Right lobe of liver (tissue), 6 donors: ENCODE measurements at regions not wholly inside any gene's neighbourhood (a gene's known extent, or its start where the extent isn't known, plus 50 kb on each side); places are given as distances from the start of the nearest gene placed in this dataset.

Experiments used
- ATAC-seq, 4 donors: fragments of 200-7000 bp; cut with Tn5 transposase; one replicate each; pipeline ENCODE4 v1.9.1; 2020; ENCODE audit warnings: mild to moderate bottlenecking in 4 of 4, moderate library complexity in 4 of 4
- DNase-seq, 3 donors: peaks; one replicate each; pipeline ENCODE4 v3.0.0-alpha.2; 2020
- H3K27ac ChIP-seq, 3 donors: fragments of 200-600 bp; one replicate each; pipeline ENCODE4 v1.8.0; 2022
- H3K27me3 ChIP-seq, 2 donors: fragments of 200-600 bp; one replicate each; pipeline ENCODE4 v1.8.0; 2022
- H3K36me3 ChIP-seq, 4 donors: fragments of 200-600 bp; sonication (generic) in 1 of 4; one replicate each; pipeline versions ENCODE4 v1.5.1 to v1.8.0; 2017 to 2022; ENCODE audit warnings: control low read depth in 1 of 4
- H3K4me1 ChIP-seq, 4 donors: fragments of 200-600 bp; sonication (generic) in 1 of 4; one replicate each; pipeline versions ENCODE4 v1.5.1 to v1.8.0; 2017 to 2022; ENCODE audit warnings: control low read depth in 1 of 4
- H3K4me3 ChIP-seq, 3 donors: fragments of 200-600 bp; one replicate each; pipeline ENCODE4 v1.8.0; 2022
- H3K9me3 ChIP-seq, 4 donors: fragments of 200-600 bp; sonication (generic) in 1 of 4; one replicate each; pipeline versions ENCODE4 v1.5.1 to v1.8.0; 2017 to 2022; ENCODE audit warnings: control low read depth in 1 of 4
- CTCF ChIP-seq, 4 donors: fragments of 200-600 bp in 3 of 4; fragments of 450-650 bp in 1 of 4; IDR thresholded peaks; one replicate each; pipeline versions ENCODE4 v1.5.1 to v1.8.0; 2016 to 2022; ENCODE audit warnings: antibody characterized with exemption in 4 of 4, mild to moderate bottlenecking in 2 of 4
- POLR2A ChIP-seq: fragments of 450-650 bp; IDR thresholded peaks from one replicate; pipeline ENCODE4 v1.6.1; 2017; ENCODE audit warnings: antibody characterized with exemption, mild to moderate bottlenecking
- WGBS: methylation state at CpG from one replicate; pipeline ENCODE4 v1.1.6; 2018; ENCODE audit warnings: low coverage, low lambda C conversion rate; ENCODE audit not compliant: insufficient coverage; ENCODE audit errors: missing lambda C conversion rate; 5-methylcytosine and 5-hydroxymethylcytosine counted together
- intact Hi-C, 2 donors: fragments of 100-400 bp; cut with DNase I; formaldehyde crosslinking; loops; one replicate each; pipeline versions ENCODE4 v1.11.2 to v1.14.1; 2022
- donor health status: DM: no; HTN: yes; CAD: no.
- donor health status: DM: no; HTN: no; CAD: no.
- donor health status: DM: no; HTN: no; CAD: no.
- donor health status: DM: no; HTN: yes; CAD: no.
- donor health status: DM: no; HTN: yes; CAD: no.

- no peak overlapping the region for H3K4me3 ChIP-seq
- no peaks in the 10 kb centered on the region for H3K36me3 ChIP-seq
- 75% methylated on average over 5 of the region's 5 CpGs for WGBS
- H3K27me3 ChIP-seq, result no peaks in the 10 kb centered on the region
- DNase-seq (no peak), ATAC-seq (no peak)
- no peak overlapping the region for H3K27ac ChIP-seq
- no peak for TF ChIP-seq POLR2A
- TF ChIP-seq CTCF (IDR thresholded peaks at IDR 0.05), result no peak
- intact Hi-C loops, result no loop called here
- no peaks in the 10 kb centered on the region for H3K9me3 ChIP-seq
- no peaks in the 10 kb centered on the region for H3K4me1 ChIP-seq
Measured at GRCh38 chr7:53520841-53521240, 485.4 kb downstream of the POM121L12 start.

- H3K27me3 ChIP-seq, result no peaks in the 10 kb centered on the region
- no peak overlapping the region for H3K4me3 ChIP-seq
- no peak overlapping the region for H3K27ac ChIP-seq
- DNase-seq (no peak), ATAC-seq (no peak)
- no peaks in the 10 kb centered on the region for H3K4me1 ChIP-seq
- TF ChIP-seq CTCF (IDR thresholded peaks at IDR 0.05), result no peak
- no peak for TF ChIP-seq POLR2A
- no peaks in the 10 kb centered on the region for H3K9me3 ChIP-seq
- intact Hi-C loops, result no loop called here
- H3K36me3 ChIP-seq, result no peaks in the 10 kb centered on the region
- WGBS, result 53% methylated on average over 1 of the region's 1 CpG
Measured at GRCh38 chr7:53521638-53522184, 486.3 kb downstream of the POM121L12 start.

- intact Hi-C loops, result no loop called here
- Histone ChIP-seq H3K27ac (no peak overlapping the region), H3K27me3 (no peaks in the 10 kb centered on the region), H3K9me3 (no peaks in the 10 kb centered on the region), H3K4me3 (no peak overlapping the region), H3K4me1 (peaks cover 0 to 23% (median 10%) of the 10 kb centered on the region in 4 donors), H3K36me3 (no peaks in the 10 kb centered on the region)
- DNase-seq (no peak), ATAC-seq (no peak)
- TF ChIP-seq CTCF (IDR thresholded peaks at IDR 0.05) (no peak), POLR2A (no peak)
- 84% methylated on average over 3 of the region's 3 CpGs for WGBS
Measured at GRCh38 chr7:53539558-53539957, 504.1 kb downstream of the POM121L12 start.

- intact Hi-C loops, result no loop called here
- DNase-seq (no peak), ATAC-seq (peak; percentile 74 to 89 (median 85))
- 12% methylated on average over 2 of the region's 2 CpGs for WGBS
- Histone ChIP-seq H3K27ac (no peak overlapping the region), H3K27me3 (no peaks in the 10 kb centered on the region), H3K4me1 (peaks cover 0 to 29% (median 10%) of the 10 kb centered on the region in 4 donors), H3K36me3 (no peaks in the 10 kb centered on the region), H3K4me3 (no peak overlapping the region), H3K9me3 (no peaks in the 10 kb centered on the region)
- TF ChIP-seq CTCF (IDR thresholded peaks at IDR 0.05) (no peak), POLR2A (no peak)
Measured at GRCh38 chr7:53541475-53541874, 506.0 kb downstream of the POM121L12 start.

- WGBS, result 54% methylated on average over 5 of the region's 5 CpGs
- Histone ChIP-seq H3K27me3 (no peaks in the 10 kb centered on the region), H3K9me3 (no peaks in the 10 kb centered on the region), H3K4me1 (peaks cover 0 to 29% (median 10%) of the 10 kb centered on the region in 4 donors), H3K4me3 (no peak overlapping the region), H3K36me3 (no peaks in the 10 kb centered on the region), H3K27ac (no peak overlapping the region)
- DNase-seq (no peak), ATAC-seq (no peak)
- no peak for TF ChIP-seq CTCF (IDR thresholded peaks at IDR 0.05)
- TF ChIP-seq POLR2A, result no peak
- intact Hi-C loops, result no loop called here
Measured at GRCh38 chr7:53542157-53542556, 506.7 kb downstream of the POM121L12 start.
